HEK293 (cell line): ENCODE measurements at regions not wholly inside any gene's neighbourhood (a gene's known extent, or its start where the extent isn't known, plus 50 kb on each side); places are given as distances from the start of the nearest gene placed in this dataset.

Experiments used
- CTCF ChIA-PET: fragments of 350-600 bp; formaldehyde crosslinking; extraction: SDS; loops from one replicate; lab custom pipeline; 2021; ENCODE audit warnings: antibody characterized with exemption; lab: Yijun Ruan, JAX
- POLR2A ChIA-PET: fragments of 300-600 bp; formaldehyde crosslinking; extraction: SDS; loops from one replicate; lab custom pipeline; 2020; ENCODE audit warnings: antibody characterized with exemption, inconsistent platforms; lab: Yijun Ruan, JAX
- H3K27ac ChIP-seq: fragments of 200-500 bp; sonication (Bioruptor generic); 2 replicates; pipeline ENCODE4 v1.5.1; 2014; ENCODE audit warnings: low read depth, low read length, control low read depth, inconsistent platforms; ENCODE audit errors: extremely low read depth
- H3K36me3 ChIP-seq, 2 experiments: fragments of 200-500 bp in 1 of 2; sonication (Bioruptor generic) in 1 of 2; 1 replicate in 1 of 2; 2 replicates in 1 of 2; pipeline ENCODE4 v1.5.1; 2014 to 2017; ENCODE audit warnings: inconsistent platforms in 2 of 2, low read length in 2 of 2; ENCODE audit not compliant: control insufficient read depth in 2 of 2, insufficient read depth in 1 of 2
- H3K4me1 ChIP-seq: fragments of 200-500 bp; sonication (Bioruptor generic); 2 replicates; pipeline ENCODE4 v1.5.1; 2014; ENCODE audit warnings: mild to moderate bottlenecking, low read length, inconsistent platforms; ENCODE audit not compliant: control insufficient read depth, insufficient read depth
- H3K4me3 ChIP-seq: 2 replicates; pipeline ENCODE4 v1.5.1; 2011; ENCODE audit warnings: low read depth, mild to moderate bottlenecking, control low read depth, low read length, moderate library complexity
- H3K9me3 ChIP-seq: fragments of 200-500 bp; sonication (Bioruptor generic); 2 replicates; pipeline ENCODE4 v1.5.1; 2014; ENCODE audit warnings: low read depth, low read length, inconsistent platforms; ENCODE audit not compliant: control insufficient read depth, insufficient read depth
- ATF2 ChIP-seq: fragments of 450-650 bp; formaldehyde crosslinking; IDR thresholded peaks from 2 replicates; pipeline ENCODE4 v1.5.1; 2016; ENCODE audit warnings: missing biosample characterization, missing genetic modification characterization, low read depth
- HOXA7 ChIP-seq: sonication (generic); formaldehyde crosslinking; IDR thresholded peaks from 2 replicates; pipeline ENCODE4 v1.8.1; 2022; ENCODE audit warnings: missing genetic modification reagents, borderline replicate concordance
- MEIS1 ChIP-seq: sonication (generic); formaldehyde crosslinking; IDR thresholded peaks from 2 replicates; pipeline ENCODE4 v1.8.1; 2022; ENCODE audit warnings: missing genetic modification reagents, mild to moderate bottlenecking, borderline replicate concordance
- RBAK ChIP-seq: fragments of 450-650 bp; formaldehyde crosslinking; IDR thresholded peaks from 2 replicates; pipeline ENCODE4 v1.5.1; 2016; ENCODE audit warnings: missing biosample characterization, missing genetic modification characterization
- REST ChIP-seq: fragments of 450-650 bp; formaldehyde crosslinking; IDR thresholded peaks from 2 replicates; pipeline ENCODE4 v1.5.1; 2016; ENCODE audit warnings: missing biosample characterization, missing genetic modification characterization
- ZBTB10 ChIP-seq: fragments of 450-650 bp; formaldehyde crosslinking; IDR thresholded peaks from 2 replicates; pipeline ENCODE4 v1.5.1; 2016; ENCODE audit warnings: missing biosample characterization, missing genetic modification characterization
- ZNF112 ChIP-seq: fragments of 450-650 bp; formaldehyde crosslinking; IDR thresholded peaks from 2 replicates; pipeline ENCODE4 v1.5.0; 2017; ENCODE audit warnings: missing biosample characterization, missing genetic modification characterization
- ZNF2 ChIP-seq: fragments of 450-650 bp; formaldehyde crosslinking; IDR thresholded peaks from 2 replicates; pipeline ENCODE4 v1.5.1; 2016; ENCODE audit warnings: missing biosample characterization, missing genetic modification characterization
- ZNF311 ChIP-seq: fragments of 450-650 bp; formaldehyde crosslinking; IDR thresholded peaks from 2 replicates; pipeline ENCODE4 v1.5.1; 2017; ENCODE audit warnings: missing biosample characterization, missing genetic modification characterization, borderline replicate concordance
- ZNF350 ChIP-seq: fragments of 450-650 bp; formaldehyde crosslinking; IDR thresholded peaks from 2 replicates; pipeline ENCODE4 v1.5.0; 2017; ENCODE audit warnings: missing biosample characterization, mild to moderate bottlenecking, missing genetic modification characterization
- ZNF48 ChIP-seq: fragments of 450-650 bp; formaldehyde crosslinking; IDR thresholded peaks from 2 replicates; pipeline ENCODE4 v1.5.1; 2016; ENCODE audit warnings: missing biosample characterization, missing genetic modification characterization
- ZNF530 ChIP-seq: fragments of 450-650 bp; formaldehyde crosslinking; IDR thresholded peaks from 2 replicates; pipeline ENCODE4 v1.5.1; 2016; ENCODE audit warnings: low read depth, missing biosample characterization, missing genetic modification characterization
- ZNF670 ChIP-seq: fragments of 450-650 bp; formaldehyde crosslinking; IDR thresholded peaks from 2 replicates; pipeline ENCODE4 v1.5.1; 2016; ENCODE audit warnings: missing biosample characterization, missing genetic modification characterization, low read depth
- ZNF692 ChIP-seq: fragments of 450-650 bp; formaldehyde crosslinking; IDR thresholded peaks from 2 replicates; pipeline ENCODE4 v1.5.1; 2016; ENCODE audit warnings: missing biosample characterization, missing genetic modification characterization
- ZNF707 ChIP-seq: fragments of 450-650 bp; formaldehyde crosslinking; IDR thresholded peaks from 2 replicates; pipeline ENCODE4 v1.5.1; 2016; ENCODE audit warnings: missing biosample characterization, missing genetic modification characterization
- ZNF768 ChIP-seq: fragments of 450-650 bp; formaldehyde crosslinking; IDR thresholded peaks from 2 replicates; pipeline ENCODE4 v1.5.1; 2018; ENCODE audit warnings: missing biosample characterization, mild to moderate bottlenecking, missing genetic modification characterization
- ZSCAN16 ChIP-seq: fragments of 450-650 bp; formaldehyde crosslinking; IDR thresholded peaks from 2 replicates; pipeline ENCODE4 v1.5.1; 2016; ENCODE audit warnings: missing biosample characterization, missing genetic modification characterization
- TF ChIP-seq, protein P1 (sequence below): fragments of 450-650 bp; formaldehyde crosslinking; IDR thresholded peaks from 2 replicates; pipeline ENCODE4 v1.5.1; 2016; ENCODE audit warnings: missing biosample characterization, missing genetic modification characterization, borderline replicate concordance
- TF ChIP-seq, protein P2 (sequence below): fragments of 450-650 bp; formaldehyde crosslinking; IDR thresholded peaks from 2 replicates; pipeline ENCODE4 v1.5.1; 2017; ENCODE audit warnings: missing biosample characterization, missing genetic modification characterization

- TF ChIP-seq ZBTB10 (tag by site-specific recombination) (no peak), ATF2 (tag by site-specific recombination) (no peak)
Measured at GRCh38 chr11:116331381-116331780, 441.4 kb downstream of the BUD13 start (continued).

GRCh38 chr11:116330439-116331185 lies 442.2 kb downstream of the BUD13 start:
- Histone ChIP-seq H3K27ac (no peak overlapping the region), H3K36me3 (no peaks in the 10 kb centered on the region), H3K4me1 (no peaks in the 10 kb centered on the region), H3K9me3 (no peaks in the 10 kb centered on the region), H3K4me3 (no peak overlapping the region)
- ChIA-PET POLR2A (no interaction called here), CTCF (no interaction called here)
- TF ChIP-seq ZNF670 (tag by site-specific recombination) (no peak), MEIS1 (CRISPR knock-in tag) (no peak), ZNF768 (tag by site-specific recombination) (no peak), ZNF2 (tag by site-specific recombination) (no peak), ZNF311 (tag by site-specific recombination) (no peak), RBAK (no peak), ZNF707 (no peak), ZNF692 (tag by site-specific recombination) (no peak)
- TF ChIP-seq, all 188 proteins: peak for 0

DNA sequence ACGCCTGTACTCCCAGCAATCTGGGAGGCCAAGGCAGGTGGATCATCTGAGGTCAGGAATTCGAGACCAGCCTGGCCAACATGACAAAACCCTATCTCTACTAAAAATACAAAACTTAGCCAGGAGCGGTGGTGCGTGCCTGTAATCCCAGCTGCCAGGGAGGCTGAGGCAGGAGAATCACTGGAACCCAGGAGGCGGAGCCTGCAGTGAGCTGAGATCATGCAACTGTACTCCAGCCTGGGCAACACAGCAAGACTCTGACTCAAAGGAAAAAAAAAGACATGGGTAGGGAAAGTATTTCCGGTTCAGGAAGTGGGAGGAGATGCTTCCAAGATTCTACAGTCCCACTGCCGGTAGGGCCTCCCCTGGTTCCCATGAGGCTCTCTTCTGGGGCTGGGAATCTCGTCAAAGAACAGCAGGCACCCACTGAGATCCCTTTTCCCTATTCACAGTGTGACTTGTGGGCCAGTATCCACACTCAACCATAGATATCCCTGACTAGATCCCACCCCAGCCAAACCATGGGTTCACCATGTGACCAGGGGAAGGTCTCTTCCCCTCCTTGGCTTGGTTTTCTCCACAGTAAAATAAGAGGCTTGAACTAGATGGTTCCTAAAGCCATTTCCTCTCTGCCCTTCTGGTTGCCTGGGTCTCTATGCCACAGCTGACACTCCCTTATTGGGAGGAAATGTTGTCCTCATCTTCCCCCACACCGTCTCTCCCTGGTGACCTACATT lies 443.3 kb downstream of the BUD13 start:
- ChIA-PET POLR2A (no interaction called here), CTCF (no interaction called here)
- Histone ChIP-seq H3K9me3 (no peaks in the 10 kb centered on the region), H3K4me3 (no peak overlapping the region), H3K27ac (no peak overlapping the region), H3K4me1 (no peaks in the 10 kb centered on the region), H3K36me3 (no peaks in the 10 kb centered on the region)
- no peak for TF ChIP-seq HOXA7
- no peak for TF ChIP-seq ZNF530 (tag by site-specific recombination)
- no peak for TF ChIP-seq ZSCAN16
- TF ChIP-seq, protein P1, sequence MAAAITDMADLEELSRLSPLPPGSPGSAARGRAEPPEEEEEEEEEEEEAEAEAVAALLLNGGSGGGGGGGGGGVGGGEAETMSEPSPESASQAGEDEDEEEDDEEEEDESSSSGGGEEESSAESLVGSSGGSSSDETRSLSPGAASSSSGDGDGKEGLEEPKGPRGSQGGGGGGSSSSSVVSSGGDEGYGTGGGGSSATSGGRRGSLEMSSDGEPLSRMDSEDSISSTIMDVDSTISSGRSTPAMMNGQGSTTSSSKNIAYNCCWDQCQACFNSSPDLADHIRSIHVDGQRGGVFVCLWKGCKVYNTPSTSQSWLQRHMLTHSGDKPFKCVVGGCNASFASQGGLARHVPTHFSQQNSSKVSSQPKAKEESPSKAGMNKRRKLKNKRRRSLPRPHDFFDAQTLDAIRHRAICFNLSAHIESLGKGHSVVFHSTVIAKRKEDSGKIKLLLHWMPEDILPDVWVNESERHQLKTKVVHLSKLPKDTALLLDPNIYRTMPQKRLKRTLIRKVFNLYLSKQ (tag by site-specific recombination) = no peak
- TF ChIP-seq, protein P2, sequence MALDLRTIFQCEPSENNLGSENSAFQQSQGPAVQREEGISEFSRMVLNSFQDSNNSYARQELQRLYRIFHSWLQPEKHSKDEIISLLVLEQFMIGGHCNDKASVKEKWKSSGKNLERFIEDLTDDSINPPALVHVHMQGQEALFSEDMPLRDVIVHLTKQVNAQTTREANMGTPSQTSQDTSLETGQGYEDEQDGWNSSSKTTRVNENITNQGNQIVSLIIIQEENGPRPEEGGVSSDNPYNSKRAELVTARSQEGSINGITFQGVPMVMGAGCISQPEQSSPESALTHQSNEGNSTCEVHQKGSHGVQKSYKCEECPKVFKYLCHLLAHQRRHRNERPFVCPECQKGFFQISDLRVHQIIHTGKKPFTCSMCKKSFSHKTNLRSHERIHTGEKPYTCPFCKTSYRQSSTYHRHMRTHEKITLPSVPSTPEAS = no peak
- no peak for TF ChIP-seq ZNF112 (tag by site-specific recombination)
- no peak for TF ChIP-seq ZNF48 (tag by site-specific recombination)
- TF ChIP-seq REST = no peak
- TF ChIP-seq ZNF350 (tag by site-specific recombination) = no peak
